ENCODE measurements at regions not wholly inside any gene's neighbourhood (a gene's known extent, or its start where the extent isn't known, plus 50 kb on each side); places are given as distances from the start of the nearest gene placed in this dataset.

GRCh38 chr3:59246719-59247401 lies 197.0 kb upstream of the CFAP20DC start (continued):
- TF ChIP-seq BCLAF1 (IDR thresholded peaks at IDR 0.05), result no peak
- TF ChIP-seq MEF2A (IDR thresholded peaks at IDR 0.05; ENCODE audit: insufficient read depth, low read depth, low read length), result peak; percentile 66; the same call in 1 of the 2 replicates
- TF ChIP-seq BRCA1 (IDR thresholded peaks at IDR 0.05; ENCODE audit: low read depth, low read length), result no peak
- TF ChIP-seq PKNOX1 (IDR thresholded peaks at IDR 0.05), result no peak; the same call in 1 of the 2 replicates
- TF ChIP-seq IKZF2 (IDR thresholded peaks at IDR 0.05), result peak; percentile 67 to 86
- TF ChIP-seq NR2F1 (conservative IDR thresholded peaks at IDR 0.05), result peak; percentile 41; the same call in 1 of the 2 replicates
